GM19397 (cell line): ENCODE measurements at regions not wholly inside any gene's neighbourhood (a gene's known extent, or its start where the extent isn't known, plus 50 kb on each side); places are given as distances from the start of the nearest gene placed in this dataset.

Experiments used
- ATAC-seq: cut with Tn5 transposase; IDR thresholded peaks from one replicate; pipeline ENCODE4 v1.9.1; 2021; ENCODE audit warnings: mild to moderate bottlenecking, moderate library complexity; ENCODE audit not compliant: unreplicated experiment

GRCh38 chr13:80133631-80134261 lies 207.2 kb downstream of the SPRY2 start:
- no peak for ATAC-seq

GRCh38 chr13:80132741-80133601 lies 208.0 kb downstream of the SPRY2 start:
- ATAC-seq: no peak

- no peak for ATAC-seq
Observed at GRCh38 chr13:80131204-80131603, 209.7 kb downstream of the SPRY2 start.

GRCh38 chr13:80126389-80127068 lies 214.4 kb downstream of the SPRY2 start:
- ATAC-seq: no peak

DNA sequence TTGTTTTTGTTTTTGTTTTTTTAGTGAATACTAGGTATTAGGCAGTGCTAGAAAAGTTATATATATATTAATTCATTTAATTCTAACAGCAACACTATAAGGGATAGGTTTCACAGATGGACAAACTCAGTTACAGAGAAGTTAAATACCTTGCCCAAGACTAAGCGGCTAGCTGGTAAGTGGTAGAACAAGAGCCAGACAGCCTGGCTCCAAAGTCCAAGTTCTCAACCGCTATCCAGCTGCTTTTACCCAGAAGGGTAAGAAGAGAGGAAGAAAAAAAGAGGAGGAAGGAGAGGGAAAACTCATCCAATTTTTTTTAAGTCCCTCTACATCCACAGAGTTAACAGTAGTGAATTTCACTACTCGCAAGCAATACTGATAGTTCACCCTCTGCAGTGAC lies 217.0 kb downstream of the SPRY2 start:
- ATAC-seq: no peak

DNA sequence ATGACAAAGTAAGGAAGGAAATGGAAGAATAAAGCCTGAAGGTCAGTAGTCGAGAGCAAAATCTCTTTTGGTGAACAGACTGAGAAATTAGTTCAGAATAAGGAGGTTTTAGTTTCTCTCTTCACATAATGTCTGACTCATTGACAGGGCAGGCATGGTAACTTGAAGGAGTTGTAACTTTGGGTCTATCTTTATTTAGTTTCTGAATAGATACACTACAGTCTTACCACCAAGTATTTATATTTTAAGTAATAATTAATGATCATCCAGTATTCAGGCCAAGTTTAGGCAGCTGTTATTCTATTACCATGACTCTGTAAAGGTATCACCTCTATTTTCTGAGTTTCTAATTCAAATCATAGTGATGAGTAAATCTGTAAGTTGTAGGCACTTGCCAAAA lies 219.9 kb downstream of the SPRY2 start:
- no peak for ATAC-seq

GRCh38 chr13:80118506-80118905 lies 222.4 kb downstream of the SPRY2 start:
- no peak for ATAC-seq

GRCh38 chr13:80118099-80118498 lies 222.8 kb downstream of the SPRY2 start:
- ATAC-seq: no peak

DNA sequence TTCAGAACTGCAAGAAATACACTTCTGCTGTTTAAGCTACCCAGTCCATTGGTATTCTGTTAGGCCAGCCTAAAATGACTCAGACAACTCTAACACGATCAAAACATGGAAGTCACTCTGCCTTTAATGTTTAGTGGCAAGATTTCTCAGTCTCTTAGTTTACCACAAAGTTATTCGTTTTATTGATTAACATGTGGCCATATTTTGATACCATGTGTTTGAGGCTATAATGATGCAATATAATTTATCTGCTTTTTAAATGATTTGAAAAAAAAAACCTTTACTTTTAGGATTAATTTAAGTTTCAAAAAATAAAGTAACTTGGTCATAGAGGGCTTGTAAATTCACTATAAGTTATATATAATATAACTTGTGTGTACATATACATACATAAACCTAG lies 223.4 kb downstream of the SPRY2 start:
- no peak for ATAC-seq

DNA sequence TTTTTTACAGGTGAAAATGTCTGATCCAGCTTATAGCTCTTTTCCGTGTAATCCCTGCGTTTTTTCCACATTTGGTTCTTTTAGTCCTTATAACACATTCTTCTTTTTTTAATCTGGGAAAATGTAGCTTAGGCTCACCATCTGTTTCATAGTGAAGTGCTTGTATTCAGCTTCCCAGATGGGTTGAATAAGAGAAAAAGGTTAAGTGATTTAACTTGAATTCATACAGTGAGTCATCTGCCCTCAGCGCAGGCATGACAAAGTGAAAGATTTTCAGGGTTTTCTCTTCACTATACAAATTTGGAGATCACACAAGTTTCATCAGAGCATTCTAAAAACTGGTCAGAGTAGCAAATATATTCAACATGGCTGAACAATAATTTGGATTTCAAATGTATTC lies 224.8 kb downstream of the SPRY2 start:
- no peak for ATAC-seq

DNA sequence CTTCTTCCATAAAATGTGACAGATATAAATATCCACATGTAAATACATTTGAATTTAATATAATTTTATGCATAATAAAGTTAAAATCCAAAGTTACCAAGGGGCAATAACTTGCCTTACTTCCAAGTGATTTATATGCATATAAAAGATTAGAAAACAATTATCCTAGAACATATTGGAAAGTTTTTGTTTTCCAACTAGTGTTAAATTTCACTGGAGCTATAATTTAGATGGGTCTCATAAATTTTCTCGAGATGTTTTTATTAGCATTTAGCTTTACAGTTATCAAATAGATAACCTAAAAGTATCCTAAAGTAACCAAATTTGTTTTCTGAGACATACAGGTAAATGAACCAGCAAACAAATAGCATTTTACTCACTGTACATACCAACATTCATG lies 225.3 kb downstream of the SPRY2 start:
- ATAC-seq: no peak

DNA sequence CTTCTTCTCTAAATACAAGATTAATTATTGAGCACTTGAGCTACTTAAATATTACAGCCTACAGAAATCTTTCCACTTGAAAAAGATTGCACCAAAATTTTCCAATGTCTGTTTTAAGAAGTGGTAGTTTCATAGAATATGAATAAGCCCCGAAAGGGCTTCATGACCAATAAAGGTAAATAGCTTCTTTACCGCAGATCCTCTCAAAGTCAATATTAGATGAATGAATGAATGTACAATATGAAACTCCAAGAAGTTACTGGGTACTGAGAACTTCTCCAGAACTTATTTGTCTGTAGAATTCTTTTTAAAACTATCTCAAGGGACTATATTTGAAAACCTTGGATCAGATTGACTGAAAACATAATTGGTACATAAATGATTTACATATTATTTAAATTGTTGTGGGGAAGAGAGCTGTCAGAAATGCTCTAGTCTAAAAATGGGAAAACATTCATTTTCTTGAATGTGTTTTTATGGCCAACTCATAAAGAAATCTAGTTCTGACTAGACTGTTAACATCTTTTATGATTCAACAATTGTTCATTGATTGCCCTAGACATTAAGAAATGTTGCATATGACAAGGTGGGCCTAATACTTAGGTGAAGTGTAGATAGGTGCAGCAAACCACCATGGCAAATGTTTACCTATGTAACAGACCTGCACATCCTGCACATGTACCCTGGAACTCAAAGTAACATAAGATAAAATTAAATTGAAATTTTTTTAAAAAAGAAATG lies 227.0 kb downstream of the SPRY2 start:
- ATAC-seq: no peak

DNA sequence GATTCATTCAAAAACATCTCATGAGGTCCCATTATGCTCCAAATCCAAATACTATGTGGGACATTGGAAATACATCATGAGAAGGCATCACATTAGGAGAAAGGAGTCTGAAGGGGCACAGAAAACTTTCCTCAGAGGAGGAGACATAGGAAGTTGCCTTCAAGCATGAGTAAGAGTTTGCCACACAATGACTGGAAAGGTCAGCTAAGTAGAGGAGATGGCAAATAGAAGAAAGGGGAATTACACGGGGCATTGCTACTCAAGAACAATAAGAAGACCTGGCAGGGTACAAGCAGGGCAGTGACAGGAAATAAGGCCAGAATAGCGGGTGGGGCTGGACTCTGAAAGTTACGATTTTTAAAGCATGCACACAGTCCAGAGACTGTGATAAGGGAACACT lies 231.6 kb downstream of the SPRY2 start:
- ATAC-seq: no peak

DNA sequence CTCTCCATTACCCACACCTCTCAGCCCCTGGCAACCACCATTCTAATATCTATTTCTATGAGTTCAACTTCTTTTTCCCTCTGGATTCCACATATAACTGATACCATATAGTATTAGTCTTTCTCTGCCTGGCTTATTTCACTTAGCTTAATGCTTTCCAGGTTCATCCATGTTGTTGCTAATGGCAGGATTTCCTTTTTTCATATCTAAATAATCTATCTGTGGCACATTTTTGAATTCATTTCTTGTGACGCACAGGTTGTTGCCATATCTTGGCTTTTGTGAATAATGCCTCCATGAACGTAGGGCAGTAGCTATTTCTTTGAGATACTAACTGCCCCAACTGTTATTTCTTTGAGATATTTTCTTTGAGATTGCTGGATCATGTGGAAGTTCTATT lies 235.6 kb downstream of the SPRY2 start:
- ATAC-seq: no peak

GRCh38 chr13:80101040-80101439 lies 239.9 kb downstream of the SPRY2 start:
- no peak for ATAC-seq

GRCh38 chr13:80100636-80101035 lies 240.3 kb downstream of the SPRY2 start:
- ATAC-seq: no peak

DNA sequence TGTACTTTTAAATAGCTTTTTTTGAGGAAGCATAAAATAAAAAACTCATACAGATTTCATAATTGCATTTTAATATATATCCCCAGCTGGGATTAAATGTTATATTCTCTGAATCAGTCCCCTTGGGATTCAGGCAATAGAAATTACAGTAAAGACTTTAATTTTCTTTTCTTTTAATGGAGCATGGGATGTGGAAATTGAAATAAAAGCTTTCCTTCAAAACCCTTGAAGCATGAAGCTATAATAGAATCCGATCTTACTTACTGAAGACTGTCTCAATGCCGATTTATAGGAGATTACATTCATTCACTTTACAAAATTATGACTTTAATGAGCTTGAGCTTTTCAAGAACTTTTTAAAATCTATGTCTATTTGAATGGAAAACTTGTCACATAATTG lies 243.4 kb downstream of the SPRY2 start:
- ATAC-seq: no peak

DNA sequence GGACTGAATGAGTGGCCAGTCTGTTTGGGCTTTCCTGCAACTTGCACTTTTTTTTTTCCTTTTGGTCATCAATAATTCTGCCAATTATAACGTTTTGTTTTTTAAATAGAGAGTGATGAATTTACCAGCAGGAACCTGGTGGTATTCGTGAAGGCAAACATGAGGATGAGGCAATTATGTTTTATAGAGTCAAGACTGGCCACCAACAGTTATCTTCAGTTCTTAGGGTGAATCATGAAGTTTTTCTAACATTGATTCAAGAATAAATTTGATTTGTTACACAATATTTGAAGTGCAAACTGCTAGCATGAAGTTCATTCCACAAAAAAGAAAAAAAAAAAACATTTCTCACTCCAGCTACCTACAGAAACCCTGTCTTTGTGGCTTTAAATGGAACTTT lies 244.5 kb downstream of the SPRY2 start:
- no peak for ATAC-seq

DNA sequence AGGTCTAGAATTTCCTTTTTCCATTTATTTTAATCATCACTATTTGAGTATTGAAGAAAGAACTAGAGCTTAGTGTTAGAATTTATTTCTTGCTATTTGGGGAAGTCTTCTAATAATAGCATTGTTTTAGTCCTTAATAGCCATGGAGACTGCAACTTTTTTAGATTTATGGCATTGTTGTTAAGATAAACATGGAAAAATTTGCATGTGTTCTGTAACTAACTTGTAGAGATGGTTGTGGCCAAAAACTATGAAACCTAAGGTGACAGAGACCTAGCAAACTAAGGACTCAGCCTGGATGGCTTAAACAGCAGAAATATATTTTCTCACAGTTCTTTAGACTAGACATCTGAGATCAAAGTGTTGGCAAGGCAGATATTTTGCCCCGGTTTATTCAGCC lies 246.4 kb downstream of the SPRY2 start:
- no peak for ATAC-seq

GRCh38 chr13:80093888-80094287 lies 247.0 kb downstream of the SPRY2 start:
- no peak for ATAC-seq

DNA sequence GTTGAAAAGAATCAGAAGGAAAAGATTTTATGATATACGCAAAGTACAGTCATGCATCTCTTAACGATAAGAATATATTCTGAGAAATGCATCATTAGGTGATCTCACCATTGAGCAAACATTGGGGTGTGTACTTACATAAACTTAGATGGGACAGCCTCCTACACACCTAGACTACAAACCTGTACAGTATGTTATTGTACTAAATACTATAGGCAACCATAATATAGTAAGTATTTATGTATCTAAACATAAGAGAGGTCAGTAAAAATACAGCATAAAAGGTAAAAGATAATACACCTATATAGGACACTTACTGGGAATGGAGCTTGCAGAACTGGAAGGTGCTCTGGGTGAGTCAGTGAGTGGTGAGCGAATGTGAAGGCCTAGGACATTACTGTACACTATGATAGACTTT lies 254.6 kb downstream of the SPRY2 start:
- ATAC-seq: no peak
